HG02852 (cell line): ENCODE measurements at regions not wholly inside any gene's neighbourhood (a gene's known extent, or its start where the extent isn't known, plus 50 kb on each side); places are given as distances from the start of the nearest gene placed in this dataset.

ENCODE experiments used
- ATAC-seq: cut with Tn5 transposase; IDR thresholded peaks from one replicate; pipeline ENCODE4 v1.9.1; 2021; ENCODE audit warnings: mild to moderate bottlenecking, moderate library complexity; ENCODE audit not compliant: unreplicated experiment

- no peak for ATAC-seq
Measured at GRCh38 chr4:22336822-22337221, 179.0 kb downstream of the ADGRA3 start.

- no peak for ATAC-seq
Measured at GRCh38 chr4:22334155-22334554, 181.7 kb downstream of the ADGRA3 start.

- ATAC-seq, result no peak
Measured at GRCh38 chr4:22324422-22324821, 191.4 kb downstream of the ADGRA3 start.

- no peak for ATAC-seq
Measured at GRCh38 chr4:22323691-22324090, 192.2 kb downstream of the ADGRA3 start.

GRCh38 chr4:22322996-22323395 is 192.9 kb downstream of the ADGRA3 start:
- no peak for ATAC-seq

- no peak for ATAC-seq
Measured at GRCh38 chr4:22315628-22316027, 200.2 kb downstream of the ADGRA3 start.

GRCh38 chr4:22313976-22314375 is 201.9 kb downstream of the ADGRA3 start:
- ATAC-seq, result no peak

GRCh38 chr4:22312113-22312512 is 203.8 kb downstream of the ADGRA3 start:
- ATAC-seq, result no peak

- no peak for ATAC-seq
Measured at GRCh38 chr4:22301253-22301652, 214.6 kb downstream of the ADGRA3 start.

GRCh38 chr4:22299678-22300077 is 216.2 kb downstream of the ADGRA3 start:
- ATAC-seq, result no peak

GRCh38 chr4:22287631-22288030 is 228.2 kb downstream of the ADGRA3 start:
- no peak for ATAC-seq

- no peak for ATAC-seq
Measured at GRCh38 chr4:22268350-22269025, 247.4 kb downstream of the ADGRA3 start.

GRCh38 chr4:22264261-22264660 is 251.6 kb downstream of the ADGRA3 start:
- ATAC-seq, result no peak

GRCh38 chr4:22253431-22253830 is 262.4 kb downstream of the ADGRA3 start:
- no peak for ATAC-seq

- ATAC-seq, result no peak
Measured at GRCh38 chr4:22246847-22247246, 269.0 kb downstream of the ADGRA3 start.

GRCh38 chr4:22245294-22245693 is 270.6 kb downstream of the ADGRA3 start:
- no peak for ATAC-seq

- ATAC-seq, result no peak
Measured at GRCh38 chr4:22241415-22241814, 274.5 kb downstream of the ADGRA3 start.

- ATAC-seq, result no peak
Measured at GRCh38 chr4:22240814-22241213, 275.1 kb downstream of the ADGRA3 start.

- no peak for ATAC-seq
Measured at GRCh38 chr4:22238742-22239141, 277.1 kb downstream of the ADGRA3 start.

GRCh38 chr4:22237846-22238494 is 277.9 kb downstream of the ADGRA3 start:
- no peak for ATAC-seq

- no peak for ATAC-seq
Measured at GRCh38 chr4:22237155-22237751, 278.6 kb downstream of the ADGRA3 start.

GRCh38 chr4:22235698-22236097 is 280.2 kb downstream of the ADGRA3 start:
- ATAC-seq, result no peak
